ENCODE measurements at regions not wholly inside any gene's neighbourhood (a gene's known extent, or its start where the extent isn't known, plus 50 kb on each side); places are given as distances from the start of the nearest gene placed in this dataset.
"Not testable (repeated sequence)": the region's sequence is repeated elsewhere in the genome, so short reads cannot be mapped to it uniquely, and the experiment has no call there.

DNA sequence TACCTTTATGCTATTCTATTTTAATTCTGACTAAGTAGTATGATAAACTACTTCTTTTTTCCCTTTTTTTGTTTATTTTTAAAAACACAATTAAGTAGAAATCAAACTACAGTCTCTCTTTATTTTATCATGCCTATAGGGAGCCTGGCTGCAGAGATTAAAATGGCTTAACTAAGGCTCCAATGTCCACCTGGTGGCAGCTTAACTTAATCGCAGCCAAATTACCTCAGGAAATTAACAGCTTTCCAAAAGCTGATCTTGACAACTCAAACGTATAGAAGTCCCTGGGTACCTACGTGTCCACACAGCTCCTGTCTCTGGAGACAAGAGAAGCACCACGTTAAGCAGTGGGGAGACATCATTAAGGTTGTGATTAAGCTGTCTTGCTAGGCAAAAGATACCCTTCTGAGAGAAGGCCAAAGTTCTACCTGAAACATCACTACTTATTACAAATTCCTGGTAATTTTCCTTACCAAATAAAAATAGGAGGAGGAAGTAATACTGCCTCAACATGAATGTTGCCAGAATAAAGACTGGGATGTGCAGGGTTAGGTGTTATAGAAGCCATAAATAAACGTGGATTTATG is 63.2 kb upstream of the SNX19 start:
- no peak for DNase-seq (ENCODE audit: low read depth, low spot score)

DNA sequence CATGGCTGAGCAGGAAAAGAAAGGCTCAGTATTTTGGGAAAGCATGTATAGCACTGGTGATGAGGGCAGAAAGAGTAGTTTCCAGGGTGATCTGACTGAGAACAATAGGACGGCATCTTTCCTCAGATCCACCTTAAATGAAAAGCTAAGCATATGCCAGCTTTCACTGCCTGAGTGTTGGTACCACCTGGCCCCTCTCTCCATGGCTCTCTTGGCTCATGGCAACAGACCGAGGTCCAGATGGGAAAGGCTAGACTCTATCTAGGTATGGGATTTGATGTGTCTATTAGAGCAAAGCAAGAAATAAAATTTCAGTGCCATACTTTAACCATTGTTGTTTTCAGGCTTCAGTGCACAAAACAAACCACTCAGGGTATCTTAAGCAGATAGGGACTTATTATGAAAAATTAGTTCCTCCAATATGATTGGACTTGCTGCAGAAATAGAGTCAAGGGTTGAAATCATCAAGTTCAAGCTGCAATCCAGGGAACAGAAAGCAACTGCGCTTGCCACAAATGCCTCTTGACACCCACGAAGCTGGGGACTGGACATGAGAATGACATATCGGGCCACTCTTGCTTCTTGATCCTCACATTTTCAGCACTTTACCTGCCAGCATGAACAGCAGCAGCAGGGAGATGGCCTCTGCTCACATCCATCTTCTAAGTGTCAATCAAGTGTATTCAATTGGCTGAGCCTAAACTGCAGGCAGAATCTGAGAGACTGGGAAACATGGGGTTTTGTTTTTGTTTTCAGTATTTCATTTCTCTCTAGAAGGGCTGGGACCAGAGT is 64.0 kb upstream of the SNX19 start:
- H3K4me3 ChIP-seq: no peak overlapping the region
- TF ChIP-seq EZH2 (IDR thresholded peaks at IDR 0.05) (no peak), POLR2AphosphoS5 (IDR thresholded peaks at IDR 0.05; ENCODE audit: borderline replicate concordance, low read depth, low read length) (no peak), FOXP2 (optimal IDR thresholded peaks at IDR 0.05; ENCODE audit: control extremely low read depth, extremely low read length, insufficient read depth) (no peak)
- DNase-seq (ENCODE audit: low read depth, low spot score): no peak
- no peaks in the 10 kb centered on the region for H3K9me3 ChIP-seq (ENCODE audit: low read depth, low read length)
- no peak overlapping the region for H3K9ac ChIP-seq (ENCODE audit: insufficient read length)
- no peaks in the 10 kb centered on the region for H3K36me3 ChIP-seq (ENCODE audit: insufficient read depth, low read length)
- H3K27ac ChIP-seq: no peak overlapping the region

More for the DNA sequence above, 63.2 kb upstream of the SNX19 start:
- H3K9ac ChIP-seq (ENCODE audit: insufficient read length): no peak overlapping the region
- no peaks in the 10 kb centered on the region for H3K36me3 ChIP-seq (ENCODE audit: insufficient read depth, low read length)
- no peak overlapping the region for H3K4me3 ChIP-seq
- H3K9me3 ChIP-seq (ENCODE audit: low read depth, low read length): no peaks in the 10 kb centered on the region
- no peak overlapping the region for H3K27ac ChIP-seq
- no peak for TF ChIP-seq FOXP2 (optimal IDR thresholded peaks at IDR 0.05; ENCODE audit: control extremely low read depth, extremely low read length, insufficient read depth)
- no peak for TF ChIP-seq EZH2 (IDR thresholded peaks at IDR 0.05)
- TF ChIP-seq POLR2AphosphoS5 (IDR thresholded peaks at IDR 0.05; ENCODE audit: borderline replicate concordance, low read depth, low read length): no peak

DNA sequence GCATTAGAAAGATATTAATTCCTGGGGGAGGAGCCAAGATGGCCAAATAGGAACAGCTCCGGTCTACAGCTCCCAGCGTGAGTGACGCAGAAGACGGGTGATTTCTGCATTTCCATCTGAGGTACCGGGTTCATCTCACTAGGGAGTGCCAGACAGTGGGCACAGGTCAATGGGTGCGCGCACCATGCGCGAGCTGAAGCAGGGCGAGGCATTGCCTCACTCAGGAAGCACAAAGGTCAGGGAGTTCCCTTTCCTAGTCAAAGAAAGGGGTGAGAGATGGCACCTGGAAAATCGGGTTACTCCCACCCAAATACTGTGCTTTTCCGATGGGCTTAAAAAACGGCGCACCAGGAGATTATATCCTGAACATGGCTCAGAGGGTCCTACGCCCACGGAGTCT is 68.0 kb upstream of the SNX19 start:
- H3K36me3 ChIP-seq (ENCODE audit: insufficient read depth, low read length); H3K4me3 ChIP-seq; H3K9ac ChIP-seq (ENCODE audit: insufficient read length); H3K9me3 ChIP-seq (ENCODE audit: low read depth, low read length); H3K27ac ChIP-seq; DNase-seq (ENCODE audit: low read depth, low spot score): not testable (repeated sequence)

DNA sequence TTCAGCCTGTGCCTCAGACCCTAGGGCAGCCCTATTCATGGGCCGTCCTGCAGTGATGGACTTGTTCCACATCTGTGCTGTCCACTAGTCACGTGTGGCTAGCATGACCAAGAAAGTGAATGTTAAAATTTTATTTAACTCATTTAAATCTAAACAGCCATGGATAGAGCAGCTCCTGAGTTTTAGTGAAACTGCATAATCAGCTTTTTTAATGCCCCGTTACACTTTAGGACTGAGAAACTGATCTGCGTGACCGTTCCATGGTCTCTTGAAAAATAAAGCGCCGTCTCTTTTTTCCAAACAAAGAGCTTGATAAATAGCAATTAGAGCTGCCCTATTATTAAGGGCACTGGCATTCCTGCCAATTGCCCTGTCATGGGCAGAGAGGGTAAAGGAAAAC is 76.5 kb upstream of the SNX19 start:
- TF ChIP-seq EZH2 (IDR thresholded peaks at IDR 0.05): no peak
- no peak for TF ChIP-seq POLR2AphosphoS5 (IDR thresholded peaks at IDR 0.05; ENCODE audit: borderline replicate concordance, low read depth, low read length)
- TF ChIP-seq FOXP2 (optimal IDR thresholded peaks at IDR 0.05; ENCODE audit: control extremely low read depth, extremely low read length, insufficient read depth): no peak
- Histone ChIP-seq H3K27ac (no peak overlapping the region), H3K9ac (ENCODE audit: insufficient read length) (no peak overlapping the region), H3K4me3 (no peak overlapping the region), H3K36me3 (ENCODE audit: insufficient read depth, low read length) (no peaks in the 10 kb centered on the region), H3K9me3 (ENCODE audit: low read depth, low read length) (no peaks in the 10 kb centered on the region)
- DNase-seq (ENCODE audit: low read depth, low spot score): no peak

DNA sequence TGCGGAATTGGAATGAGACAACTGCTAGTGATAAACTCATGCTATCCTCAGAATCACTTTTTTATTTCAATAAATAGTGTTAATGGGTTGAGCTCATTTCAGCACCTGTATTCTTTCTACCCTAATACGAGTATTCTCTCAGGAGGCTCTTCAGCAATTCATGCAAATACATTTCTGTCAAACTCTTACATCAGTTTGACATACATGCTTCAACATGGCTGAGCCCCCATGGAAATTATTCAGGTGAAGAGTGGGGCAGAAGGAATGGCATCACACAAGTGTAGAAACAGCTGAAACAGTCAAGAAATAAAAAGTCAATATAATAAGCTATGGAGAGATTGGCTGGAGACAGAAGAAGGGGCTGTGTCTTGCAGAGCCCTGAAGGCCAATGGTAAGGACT is 77.8 kb upstream of the SNX19 start:
- Histone ChIP-seq H3K36me3 (ENCODE audit: insufficient read depth, low read length) (no peaks in the 10 kb centered on the region), H3K4me3 (no peak overlapping the region), H3K9ac (ENCODE audit: insufficient read length) (no peak overlapping the region), H3K9me3 (ENCODE audit: low read depth, low read length) (no peaks in the 10 kb centered on the region), H3K27ac (no peak overlapping the region)
- TF ChIP-seq FOXP2 (optimal IDR thresholded peaks at IDR 0.05; ENCODE audit: control extremely low read depth, extremely low read length, insufficient read depth) (no peak), POLR2AphosphoS5 (IDR thresholded peaks at IDR 0.05; ENCODE audit: borderline replicate concordance, low read depth, low read length) (no peak), EZH2 (IDR thresholded peaks at IDR 0.05) (no peak)
- no peak for DNase-seq (ENCODE audit: low read depth, low spot score)

DNA sequence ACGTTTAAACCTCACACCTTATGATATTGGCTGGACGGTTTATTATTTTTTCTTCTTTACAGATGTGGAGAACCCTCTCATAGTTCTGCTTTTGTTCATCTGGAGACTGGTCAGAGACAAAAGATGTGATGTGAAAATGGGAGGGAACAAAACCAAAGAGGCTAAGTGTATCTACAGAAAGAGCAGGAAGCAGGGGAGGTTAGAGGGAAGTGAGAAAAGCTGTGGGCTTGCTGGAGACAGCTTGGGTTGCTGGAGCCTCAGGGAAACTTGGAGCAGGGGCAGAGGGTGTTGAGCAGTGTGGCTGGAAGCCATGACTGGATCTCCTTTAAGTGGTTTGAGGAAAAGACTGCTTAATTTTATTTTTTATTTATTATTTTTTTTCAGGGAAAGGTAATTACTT is 79.0 kb upstream of the SNX19 start:
- no peak overlapping the region for H3K9ac ChIP-seq (ENCODE audit: insufficient read length)

DNA sequence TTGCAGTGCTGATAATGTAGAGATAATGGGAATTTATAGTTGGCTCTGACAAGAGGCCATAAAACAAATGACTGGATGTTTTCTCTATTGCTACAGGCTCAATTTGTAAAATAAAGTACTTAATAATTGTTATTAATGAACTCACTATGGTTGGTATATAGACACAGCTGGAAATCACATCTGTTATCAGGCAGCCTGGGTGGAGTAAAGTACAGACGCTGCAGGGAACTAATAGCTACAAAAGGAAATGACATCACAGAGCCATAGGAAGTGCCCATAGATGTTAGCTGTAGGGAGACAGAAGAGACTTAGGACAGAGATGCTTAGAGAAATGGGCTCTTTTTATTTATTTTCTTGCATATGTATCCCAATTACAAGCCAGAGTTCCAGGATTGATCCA is 81.0 kb upstream of the SNX19 start:
- no peak for DNase-seq (ENCODE audit: low read depth, low spot score)
- Histone ChIP-seq H3K4me3 (no peak overlapping the region), H3K36me3 (ENCODE audit: insufficient read depth, low read length) (no peaks in the 10 kb centered on the region), H3K9ac (ENCODE audit: insufficient read length) (no peak overlapping the region), H3K9me3 (ENCODE audit: low read depth, low read length) (no peaks in the 10 kb centered on the region), H3K27ac (no peak overlapping the region)
- TF ChIP-seq FOXP2 (optimal IDR thresholded peaks at IDR 0.05; ENCODE audit: control extremely low read depth, extremely low read length, insufficient read depth): no peak
- TF ChIP-seq EZH2 (IDR thresholded peaks at IDR 0.05): no peak
- no peak for TF ChIP-seq POLR2AphosphoS5 (IDR thresholded peaks at IDR 0.05; ENCODE audit: borderline replicate concordance, low read depth, low read length)

More for the DNA sequence above, 79.0 kb upstream of the SNX19 start:
- H3K9me3 ChIP-seq (ENCODE audit: low read depth, low read length): no peaks in the 10 kb centered on the region
- H3K4me3 ChIP-seq: no peak overlapping the region
- no peak for TF ChIP-seq POLR2AphosphoS5 (IDR thresholded peaks at IDR 0.05; ENCODE audit: borderline replicate concordance, low read depth, low read length)
- TF ChIP-seq FOXP2 (optimal IDR thresholded peaks at IDR 0.05; ENCODE audit: control extremely low read depth, extremely low read length, insufficient read depth): no peak
- no peak for TF ChIP-seq EZH2 (IDR thresholded peaks at IDR 0.05)
- no peak overlapping the region for H3K27ac ChIP-seq
- H3K36me3 ChIP-seq (ENCODE audit: insufficient read depth, low read length): no peaks in the 10 kb centered on the region
- no peak for DNase-seq (ENCODE audit: low read depth, low spot score)

DNA sequence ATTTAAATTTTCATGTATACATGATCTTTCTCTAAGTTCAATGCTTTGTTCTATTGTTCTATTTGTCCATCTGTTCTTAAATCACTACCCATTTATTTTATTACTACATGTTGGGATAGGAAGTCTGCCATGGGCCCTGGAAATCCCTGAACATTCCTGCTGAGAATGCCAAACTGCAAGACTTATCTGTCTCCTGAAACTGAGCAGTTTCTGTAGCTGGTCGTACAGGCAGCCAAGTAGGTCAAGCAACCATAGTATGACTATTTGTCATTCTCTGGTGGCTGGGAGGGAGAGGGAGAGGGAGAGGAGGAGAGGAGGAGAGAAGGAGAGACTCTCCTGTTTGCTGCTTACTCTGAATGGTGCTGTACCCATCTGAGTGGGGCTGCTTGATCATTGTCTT is 82.8 kb upstream of the SNX19 start:
- Histone ChIP-seq H3K27ac (no peak overlapping the region), H3K36me3 (ENCODE audit: insufficient read depth, low read length) (no peaks in the 10 kb centered on the region), H3K4me3 (no peak overlapping the region), H3K9ac (ENCODE audit: insufficient read length) (no peak overlapping the region), H3K9me3 (ENCODE audit: low read depth, low read length) (no peaks in the 10 kb centered on the region)
- TF ChIP-seq FOXP2 (optimal IDR thresholded peaks at IDR 0.05; ENCODE audit: control extremely low read depth, extremely low read length, insufficient read depth): no peak
- no peak for TF ChIP-seq POLR2AphosphoS5 (IDR thresholded peaks at IDR 0.05; ENCODE audit: borderline replicate concordance, low read depth, low read length)
- TF ChIP-seq EZH2 (IDR thresholded peaks at IDR 0.05): no peak
- no peak for DNase-seq (ENCODE audit: low read depth, low spot score)
